HG03469 (cell line): ENCODE measurements at regions not wholly inside any gene's neighbourhood (a gene's known extent, or its start where the extent isn't known, plus 50 kb on each side); places are given as distances from the start of the nearest gene placed in this dataset.
A peak's percentile ranks its signal among the peaks of the same experiment; 100 is the strongest.
"Not testable (repeated sequence)": the region's sequence is repeated elsewhere in the genome, so short reads cannot be mapped to it uniquely, and the experiment has no call there.

Experiments
- ATAC-seq: cut with Tn5 transposase; IDR thresholded peaks from one replicate; pipeline ENCODE4 v1.9.1; 2021; ENCODE audit warnings: mild to moderate bottlenecking, moderate library complexity, moderate number of reproducible peaks; ENCODE audit not compliant: unreplicated experiment

GRCh38 chr4:115956054-115956796 is 842.8 kb upstream of the NDST4 start:
- ATAC-seq: not testable (repeated sequence)

GRCh38 chr4:115950806-115951205 is 837.4 kb upstream of the NDST4 start:
- no peak for ATAC-seq

- ATAC-seq: peak; percentile 75
These were observed 836.7 kb upstream of the NDST4 start for GRCh38 chr4:115949974-115950743.

GRCh38 chr4:115945026-115945425 is 831.6 kb upstream of the NDST4 start:
- no peak for ATAC-seq

DNA sequence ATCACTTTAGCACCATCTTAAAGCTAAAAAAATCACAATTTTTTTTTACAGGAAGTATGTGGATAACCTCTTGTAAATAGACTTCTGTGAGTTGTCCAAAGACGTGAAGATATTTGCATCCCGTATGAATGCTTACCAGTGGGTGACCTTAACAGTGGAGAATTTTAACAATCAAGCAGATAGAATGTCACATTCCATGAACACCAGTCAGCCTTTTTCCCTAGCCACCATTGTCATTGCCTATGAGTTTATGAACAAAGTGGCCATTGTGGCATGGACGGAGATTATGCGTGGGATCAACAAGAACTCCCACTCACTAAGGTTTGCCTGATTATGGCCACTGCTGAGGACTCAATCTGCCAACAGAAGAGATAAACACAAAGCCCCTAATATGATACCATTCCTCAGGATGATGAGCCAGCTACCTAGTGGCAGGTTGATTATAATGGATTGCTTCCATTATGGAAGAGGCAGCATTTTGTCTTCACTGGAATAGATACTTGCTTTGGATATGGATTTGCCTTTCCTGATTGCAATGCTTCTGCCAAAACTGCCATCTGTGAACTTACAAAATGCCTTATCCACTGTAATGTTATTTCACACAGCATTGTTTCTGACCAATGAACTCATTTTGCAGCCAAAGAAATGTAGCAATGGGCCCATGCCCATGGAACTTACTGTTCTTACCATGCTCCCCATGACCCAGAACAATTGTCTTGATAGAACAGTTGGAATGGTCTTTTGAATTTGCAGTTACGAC is 830.9 kb upstream of the NDST4 start:
- no peak for ATAC-seq

- ATAC-seq: no peak
These were observed 825.5 kb upstream of the NDST4 start for GRCh38 chr4:115938764-115939443.

- ATAC-seq: no peak
These were observed 816.0 kb upstream of the NDST4 start for GRCh38 chr4:115929373-115929772.

DNA sequence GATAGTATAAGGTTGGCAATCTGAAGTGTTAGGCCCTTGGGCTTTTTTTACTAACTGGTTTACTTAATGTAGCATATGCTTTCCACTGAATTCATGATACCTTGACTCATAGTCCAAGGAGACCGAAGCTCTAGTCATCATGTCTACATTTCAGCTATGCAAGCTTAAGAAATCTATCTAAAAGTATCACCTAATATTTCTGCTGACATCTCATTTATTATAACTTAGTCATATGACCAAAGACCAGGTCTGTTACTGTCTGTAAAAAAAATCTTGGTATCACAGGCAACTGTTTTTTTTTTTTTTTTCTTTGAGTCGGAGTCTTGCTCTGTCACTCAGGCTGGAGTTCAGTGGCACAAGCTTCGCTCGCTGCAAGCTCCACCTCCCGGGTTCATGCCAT is 814.0 kb upstream of the NDST4 start:
- no peak for ATAC-seq

DNA sequence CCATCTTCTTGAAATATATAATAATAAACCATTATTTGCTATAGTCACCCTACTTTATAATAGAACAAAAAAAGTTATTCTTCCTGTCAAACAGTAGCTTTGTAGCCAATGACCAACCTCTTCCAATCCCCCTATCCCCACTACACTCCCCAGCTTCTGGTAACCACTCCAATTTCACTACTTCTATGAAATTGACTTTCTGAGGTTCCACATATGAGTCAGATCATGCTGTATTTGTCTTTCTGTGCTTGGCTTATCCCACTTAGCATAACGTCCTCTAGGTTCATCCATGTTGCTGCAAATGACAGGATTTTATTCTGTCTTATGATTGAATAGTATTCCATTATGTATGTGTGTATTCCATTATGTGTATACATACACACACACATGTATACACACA is 809.7 kb upstream of the NDST4 start:
- no peak for ATAC-seq

- ATAC-seq: no peak
These were observed 807.2 kb upstream of the NDST4 start for GRCh38 chr4:115920637-115921036.

DNA sequence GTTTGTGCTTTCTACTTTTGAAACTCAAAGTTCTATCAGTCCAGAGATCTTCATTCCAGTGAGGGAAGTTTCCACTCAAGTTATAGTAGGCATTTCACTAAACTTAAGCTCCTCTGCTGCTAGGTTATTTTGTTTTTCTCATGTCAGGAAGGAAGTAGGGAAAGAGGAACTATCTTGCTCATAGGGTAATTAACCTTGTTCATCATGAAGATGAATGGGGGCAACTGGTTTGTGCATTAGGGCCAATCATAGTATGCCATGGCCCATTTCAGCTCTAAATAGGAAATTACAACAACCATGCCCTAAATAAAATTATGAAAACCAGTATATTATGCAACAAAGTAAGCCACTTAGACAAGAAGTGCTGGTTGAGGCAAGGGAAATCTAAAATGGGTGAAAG is 804.7 kb upstream of the NDST4 start:
- ATAC-seq: no peak

DNA sequence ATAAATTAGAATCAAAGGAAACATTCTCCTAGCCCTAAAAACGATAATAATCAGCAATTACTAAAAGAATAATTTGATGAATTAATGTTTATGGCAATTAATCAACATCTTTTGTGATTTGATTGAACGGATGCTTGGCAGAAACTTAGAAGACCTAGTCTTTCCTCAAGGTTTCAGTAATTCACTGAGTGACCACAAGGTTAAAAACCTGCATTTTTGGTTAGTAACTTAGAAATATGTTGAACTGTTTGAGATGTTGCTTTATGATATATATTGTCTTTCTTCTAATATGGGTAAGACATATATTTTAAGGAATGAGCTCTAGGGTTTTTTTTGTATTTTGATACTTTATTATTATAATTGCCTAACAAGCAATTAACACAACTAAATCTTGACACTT is 793.0 kb upstream of the NDST4 start:
- ATAC-seq: no peak

DNA sequence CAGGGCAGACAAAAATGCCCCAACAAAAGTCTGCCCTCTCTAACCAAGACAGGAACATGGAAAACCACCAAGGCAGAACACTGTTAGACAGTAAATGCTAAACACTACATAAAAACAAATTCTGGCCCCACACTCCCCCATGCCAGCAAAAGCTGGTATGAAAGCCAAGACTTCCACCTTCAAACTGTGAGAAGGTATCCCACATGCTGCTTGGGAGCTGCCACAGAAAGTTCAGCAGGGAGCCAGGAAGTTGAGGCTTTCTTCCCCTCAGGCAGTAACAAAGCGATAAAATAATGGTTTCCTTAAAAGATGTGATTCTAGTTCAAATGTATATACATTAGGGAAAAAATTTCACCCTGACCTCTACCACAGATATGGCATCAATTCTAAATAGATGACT is 770.4 kb upstream of the NDST4 start:
- ATAC-seq: no peak

DNA sequence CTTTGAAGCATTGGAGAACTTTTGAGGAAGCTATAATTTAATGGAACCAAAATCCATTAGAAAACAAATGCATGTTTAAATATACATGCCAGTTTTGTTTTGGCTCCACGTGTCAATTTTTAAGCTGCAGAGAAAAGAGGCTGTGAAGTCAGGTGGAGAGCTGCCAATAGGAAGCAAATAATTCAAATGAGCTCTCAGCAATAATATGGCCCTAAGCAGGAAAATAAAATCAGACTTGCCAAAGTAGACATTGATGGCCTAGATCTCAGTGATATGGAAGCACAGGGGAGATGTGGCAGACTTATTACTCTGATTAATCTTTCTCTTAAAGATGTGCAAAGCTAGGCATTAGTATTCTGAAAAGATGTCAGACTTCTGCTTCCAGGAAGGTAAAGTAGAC is 769.8 kb upstream of the NDST4 start:
- ATAC-seq: no peak

DNA sequence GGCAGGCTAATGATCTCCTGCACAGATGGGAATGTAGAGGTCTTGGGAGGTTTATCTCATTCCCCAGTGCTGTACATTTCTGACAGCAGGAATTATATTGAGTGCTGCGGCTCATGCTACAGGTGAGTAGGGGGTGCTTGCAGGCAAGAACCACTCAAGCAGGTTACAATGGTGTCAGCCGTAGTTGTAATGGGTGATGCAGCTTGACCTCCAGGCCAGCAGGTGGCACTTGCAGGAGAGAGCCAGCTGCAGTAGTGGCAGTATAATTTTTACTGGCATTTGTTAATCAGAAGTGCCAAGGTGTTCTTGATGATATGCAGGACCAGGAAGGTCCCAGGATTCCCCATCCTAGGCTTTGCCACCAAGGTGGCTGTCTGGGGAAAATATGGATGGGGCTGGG is 759.6 kb upstream of the NDST4 start:
- ATAC-seq: no peak

GRCh38 chr4:115871596-115871995 is 758.2 kb upstream of the NDST4 start:
- no peak for ATAC-seq

DNA sequence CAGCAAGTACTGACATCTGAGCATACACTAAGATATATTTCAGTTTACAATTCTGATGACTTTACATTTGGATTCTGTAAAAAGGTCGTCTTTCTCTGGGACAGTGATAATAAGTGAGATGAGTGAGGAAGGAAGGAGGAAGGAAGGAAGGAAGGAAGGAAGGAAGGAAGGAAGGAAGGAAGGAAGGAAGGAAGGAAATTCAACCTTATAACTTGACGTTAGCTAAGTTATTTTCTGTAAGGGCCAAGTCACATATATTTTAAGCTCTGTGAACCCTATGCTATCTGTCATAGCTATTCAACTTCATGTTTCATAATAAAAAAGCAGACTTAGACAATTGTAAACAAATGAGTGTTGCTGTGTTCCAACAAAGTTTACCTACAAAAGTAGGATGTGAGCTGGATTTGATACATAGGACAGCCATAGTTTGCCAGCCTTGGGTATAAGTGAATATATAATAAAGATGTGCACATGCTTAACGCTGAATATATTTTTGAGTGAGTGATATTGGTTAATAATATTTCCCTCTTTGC is 753.0 kb upstream of the NDST4 start:
- ATAC-seq: no peak

DNA sequence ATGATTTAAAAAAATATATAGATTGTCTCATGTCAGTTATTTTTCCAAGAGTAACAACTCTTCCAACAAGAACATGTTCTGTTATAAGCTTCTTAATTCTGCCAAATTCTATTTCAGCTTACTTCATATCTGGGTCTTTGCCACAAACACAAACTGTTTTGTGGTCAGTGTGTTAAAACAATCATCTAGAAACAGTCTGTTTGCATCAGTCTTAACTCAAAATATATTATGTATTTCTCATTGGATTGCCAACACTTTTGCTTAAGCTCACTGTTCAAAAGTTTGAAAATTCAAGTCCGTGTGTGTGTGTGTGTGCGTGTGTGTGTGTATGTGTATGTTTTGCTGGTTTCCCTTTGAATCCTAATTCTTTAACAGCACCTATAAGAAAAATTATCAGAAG is 752.3 kb upstream of the NDST4 start:
- no peak for ATAC-seq

- no peak for ATAC-seq
These were observed 739.3 kb upstream of the NDST4 start for GRCh38 chr4:115852767-115853091.

GRCh38 chr4:115851918-115852766 is 738.7 kb upstream of the NDST4 start:
- peak; percentile 78 for ATAC-seq
